H9 (cell line): ENCODE measurements at regions not wholly inside any gene's neighbourhood (a gene's known extent, or its start where the extent isn't known, plus 50 kb on each side); places are given as distances from the start of the nearest gene placed in this dataset.

Experiments used
- DNase-seq: peaks from one replicate; pipeline ENCODE4 v3.0.0-alpha.2; 2017
- H2AFZ ChIP-seq: one replicate; pipeline ENCODE4 v1.6.1; 2013; ENCODE audit warnings: mild to moderate bottlenecking, low read length, control low read depth, moderate library complexity
- H2AK5ac ChIP-seq: 2 replicates; pipeline ENCODE4 v1.6.1; 2013; ENCODE audit warnings: low read length, control low read depth, mixed read lengths; ENCODE audit not compliant: insufficient read length
- H2BK120ac ChIP-seq: one replicate; pipeline ENCODE4 v1.6.1; 2013; ENCODE audit warnings: low read depth, mild to moderate bottlenecking, low read length, control low read depth, inconsistent platforms; ENCODE audit not compliant: poor library complexity, severe bottlenecking
- H2BK12ac ChIP-seq: 2 replicates; pipeline ENCODE4 v1.6.1; 2013; ENCODE audit warnings: low read length, control low read depth, mixed read lengths, low read depth; ENCODE audit not compliant: insufficient read length
- H2BK15ac ChIP-seq: 2 replicates; pipeline ENCODE4 v1.6.1; 2013; ENCODE audit warnings: low read depth, low read length, control low read depth
- H2BK20ac ChIP-seq: one replicate; pipeline ENCODE4 v1.6.1; 2013; ENCODE audit warnings: low read depth, mild to moderate bottlenecking, low read length, control low read depth, inconsistent platforms; ENCODE audit not compliant: poor library complexity, severe bottlenecking
- H2BK5ac ChIP-seq: 2 replicates; pipeline ENCODE4 v1.6.1; 2013; ENCODE audit warnings: low read length, control low read depth, mixed read lengths; ENCODE audit not compliant: insufficient read length
- H3K14ac ChIP-seq: 2 replicates; pipeline ENCODE4 v1.6.1; 2013; ENCODE audit warnings: low read length, control low read depth; ENCODE audit not compliant: insufficient read depth
- H3K18ac ChIP-seq: 2 replicates; pipeline ENCODE4 v1.6.1; 2013; ENCODE audit warnings: low read depth, mild to moderate bottlenecking, mixed read lengths, low read length, control low read depth; ENCODE audit not compliant: insufficient read length
- H3K23ac ChIP-seq: 2 replicates; pipeline ENCODE4 v1.6.1; 2013; ENCODE audit warnings: low read length, control low read depth, mixed read lengths, low read depth; ENCODE audit not compliant: insufficient read length
- H3K23me2 ChIP-seq: 2 replicates; pipeline ENCODE4 v1.6.1; 2013; ENCODE audit warnings: low read depth, mild to moderate bottlenecking, mixed read lengths, low read length, control low read depth; ENCODE audit not compliant: insufficient read length, poor library complexity, severe bottlenecking
- H3K27ac ChIP-seq: 2 replicates; pipeline ENCODE4 v1.5.1; 2013; ENCODE audit warnings: low read length, control low read depth, mixed read lengths, low read depth; ENCODE audit not compliant: insufficient read length
- H3K27me3 ChIP-seq: 2 replicates; pipeline ENCODE4 v1.6.1; 2013; ENCODE audit warnings: low read length, control low read depth, inconsistent platforms; ENCODE audit not compliant: insufficient read depth
- H3K4ac ChIP-seq: 2 replicates; pipeline ENCODE4 v1.6.1; 2013; ENCODE audit warnings: low read depth, mild to moderate bottlenecking, control low read depth, inconsistent platforms, low read length, moderate library complexity
- H3K4me1 ChIP-seq: 2 replicates; pipeline ENCODE4 v1.6.1; 2013; ENCODE audit warnings: low read length, control low read depth, inconsistent platforms; ENCODE audit not compliant: insufficient read depth
- H3K4me2 ChIP-seq: 2 replicates; pipeline ENCODE4 v1.6.1; 2013; ENCODE audit warnings: low read length, control low read depth, mixed read lengths; ENCODE audit not compliant: insufficient read length, insufficient read depth
- H3K56ac ChIP-seq: 2 replicates; pipeline ENCODE4 v1.6.1; 2013; ENCODE audit warnings: low read depth, mild to moderate bottlenecking, mixed read lengths, low read length, control low read depth; ENCODE audit not compliant: insufficient read length
- H3K79me1 ChIP-seq: 2 replicates; pipeline ENCODE4 v1.6.1; 2013; ENCODE audit warnings: low read depth, mild to moderate bottlenecking, moderate library complexity, low read length, control low read depth, inconsistent platforms; ENCODE audit not compliant: insufficient read depth, poor library complexity, severe bottlenecking
- H3K79me2 ChIP-seq: 2 replicates; pipeline ENCODE4 v1.6.1; 2013; ENCODE audit warnings: low read length, control low read depth, inconsistent platforms; ENCODE audit not compliant: insufficient read depth
- H3K9ac ChIP-seq: 2 replicates; pipeline ENCODE4 v1.6.1; 2013; ENCODE audit warnings: low read length, control low read depth, mixed read lengths; ENCODE audit not compliant: insufficient read length; ENCODE audit errors: extremely low read depth
- H3K9me3 ChIP-seq: one replicate; pipeline ENCODE4 v1.6.1; 2013; ENCODE audit warnings: low read depth, low read length, inconsistent platforms; ENCODE audit not compliant: control insufficient read depth
- H3T11ph ChIP-seq: one replicate; pipeline ENCODE4 v1.6.1; 2013; ENCODE audit warnings: mild to moderate bottlenecking, low read length, control low read depth, inconsistent platforms
- H4K20me1 ChIP-seq: one replicate; pipeline ENCODE4 v1.6.1; 2013; ENCODE audit not compliant: control insufficient read depth, insufficient read length, insufficient read depth
- H4K5ac ChIP-seq: 2 replicates; pipeline ENCODE4 v1.6.1; 2013; ENCODE audit warnings: low read depth, mild to moderate bottlenecking, mixed read lengths, low read length, control low read depth; ENCODE audit not compliant: insufficient read length
- H4K8ac ChIP-seq: replicated peaks from 2 replicates; pipeline ENCODE4 v1.6.1; 2013; ENCODE audit warnings: low read length, control low read depth, mixed read lengths, low read depth; ENCODE audit not compliant: insufficient read length
- H4K91ac ChIP-seq: 2 replicates; pipeline ENCODE4 v1.6.1; 2013; ENCODE audit warnings: low read depth, mild to moderate bottlenecking, moderate library complexity, mixed read lengths, low read length, control low read depth; ENCODE audit not compliant: insufficient read length
- H3K27ac Mint-ChIP-seq, 3 experiments: 2 replicates in 2 of 3; 3 replicates in 1 of 3; pipeline ENCODE4 v1.8.0; 2020 to 2021; ENCODE audit warnings: mixed read lengths in 3 of 3, mild to moderate bottlenecking in 1 of 3, moderate library complexity in 1 of 3
- H3K27me3 Mint-ChIP-seq: 2 replicates; pipeline ENCODE4 v1.8.0; 2021; ENCODE audit warnings: low read depth, mild to moderate bottlenecking, moderate library complexity, mixed read lengths
- H3K36me3 Mint-ChIP-seq, 3 experiments: 2 replicates in 2 of 3; 3 replicates in 1 of 3; pipeline ENCODE4 v1.8.0; 2020 to 2021; ENCODE audit warnings: low read depth in 3 of 3, mixed read lengths in 3 of 3; ENCODE audit not compliant: insufficient read depth in 1 of 3
- H3K4me1 Mint-ChIP-seq, 2 experiments: 2 replicates each; pipeline ENCODE4 v1.8.0; 2020; ENCODE audit warnings: mixed read lengths in 2 of 2
- H3K4me3 Mint-ChIP-seq, 2 experiments: 2 replicates in 1 of 2; 3 replicates in 1 of 2; pipeline ENCODE4 v1.8.0; 2020 to 2021; ENCODE audit warnings: mild to moderate bottlenecking in 2 of 2, mixed read lengths in 2 of 2, moderate library complexity in 1 of 2
- H3K9me3 Mint-ChIP-seq, 2 experiments: 2 replicates in 1 of 2; 3 replicates in 1 of 2; pipeline ENCODE4 v1.8.0; 2020; ENCODE audit warnings: mild to moderate bottlenecking in 2 of 2, mixed read lengths in 2 of 2, moderate library complexity in 1 of 2
- CTCF ChIP-seq: fragments of 200-600 bp; sonication (generic); conservative IDR thresholded peaks from 3 replicates; pipeline ENCODE4 v1.8.0; 2021; ENCODE audit warnings: antibody characterized with exemption, mild to moderate bottlenecking
- WGBS: extraction: QIAGEN DNeasy Blood & Tissue Kit; methylation state at CpG from one replicate; pipeline ENCODE4 v1.1.7; 2013; ENCODE audit warnings: missing lambda C conversion rate, low lambda C conversion rate, mixed read lengths; ENCODE audit not compliant: insufficient read length; ENCODE audit errors: extremely low coverage; 5-methylcytosine and 5-hydroxymethylcytosine counted together

GRCh38 chr14:101288436-101289229 lies 272.7 kb upstream of the DIO3 start:
- no peak overlapping the region; the same call in 1 of the 2 replicates for H3K14ac ChIP-seq
- H3K27ac ChIP-seq: no peak overlapping the region
- H3K4ac ChIP-seq: no peak overlapping the region
- H3K79me2 ChIP-seq: no peaks in the 10 kb centered on the region
- H3K27ac Mint-ChIP-seq: peak overlapping the region in 1 of 3 experiments; percentile 32; a peak in 1 of 7 replicates
- H2BK15ac ChIP-seq: no peak overlapping the region
- H4K91ac ChIP-seq: no peak overlapping the region
- no peak overlapping the region for H3K18ac ChIP-seq
- H3T11ph ChIP-seq: no peak overlapping the region
- WGBS: no CpG with 5 or more reads among the region's 20 CpGs
- no peaks in the 10 kb centered on the region for H3K23me2 ChIP-seq
- no peaks in the 10 kb centered on the region; the same call in 1 of the 2 replicates for H3K4me1 ChIP-seq
- no peak overlapping the region for H3K4me3 Mint-ChIP-seq
- H3K79me1 ChIP-seq: no peaks in the 10 kb centered on the region
- no peaks in the 10 kb centered on the region for H3K9me3 Mint-ChIP-seq
- no peaks in the 10 kb centered on the region for H3K27me3 ChIP-seq
- H4K8ac ChIP-seq: no peak overlapping the region
- H2BK12ac ChIP-seq: no peak overlapping the region
- H2BK5ac ChIP-seq: no peak overlapping the region
- H3K36me3 Mint-ChIP-seq: no peaks in the 10 kb centered on the region; a peak in 2 of 7 replicates
- H2AK5ac ChIP-seq: no peak overlapping the region
- H4K5ac ChIP-seq: no peak overlapping the region
- H4K20me1 ChIP-seq: no peaks in the 10 kb centered on the region
- no peak overlapping the region for H3K4me2 ChIP-seq
- H3K27me3 Mint-ChIP-seq: peaks cover 10% of the 10 kb centered on the region
- H2BK120ac ChIP-seq: no peak overlapping the region
- H2AFZ ChIP-seq: no peak overlapping the region
- no peak overlapping the region for H3K9ac ChIP-seq
- H3K56ac ChIP-seq: no peak overlapping the region
- H3K23ac ChIP-seq: no peak overlapping the region
- H2BK20ac ChIP-seq: no peak overlapping the region
- H3K4me1 Mint-ChIP-seq: peaks cover 31 to 38% of the 10 kb centered on the region in 2 experiments
- no peaks in the 10 kb centered on the region for H3K9me3 ChIP-seq
- DNase-seq: no peak
- 0 out of 3 replicates have a peak, but pooled peaks have one; percentile 15 for TF ChIP-seq CTCF
